ENCODE measurements at regions not wholly inside any gene's neighbourhood (a gene's known extent, or its start where the extent isn't known, plus 50 kb on each side); places are given as distances from the start of the nearest gene placed in this dataset.
A peak's percentile ranks its signal among the peaks of the same experiment; 100 is the strongest.

GRCh38 chr7:46738796-46739195 is 817.7 kb upstream of the IGFBP3 start:
- Histone ChIP-seq H3K36me3 (ENCODE audit: control insufficient read depth, insufficient read depth, low read length) (no peaks in the 10 kb centered on the region), H2BK15ac (ENCODE audit: low read depth, low read length) (no peak overlapping the region), H2AK9ac (replicated peaks; ENCODE audit: low read depth, low read length, poor library complexity) (no peak overlapping the region), H3K4me1 (ENCODE audit: control insufficient read depth, insufficient read depth, low read length) (peaks cover 7% of the 10 kb centered on the region; the same call in 1 of the 2 replicates), H3K14ac (replicated peaks; ENCODE audit: low read depth, low read length) (no peak overlapping the region), H4K8ac (ENCODE audit: low read depth in 2 of 2, low read length in 2 of 2) (no peak overlapping the region), H3K9me3 (ENCODE audit: control insufficient read depth, insufficient read depth, low read length) (no peaks in the 10 kb centered on the region), H3K9me1 (ENCODE audit: insufficient read depth, low read length) (peaks cover 3% of the 10 kb centered on the region; the same call in 1 of the 2 replicates), H2AK5ac (ENCODE audit: low read depth, low read length) (peak overlapping the region; percentile 42; the same call in 1 of the 2 replicates), H3K4ac (ENCODE audit: low read depth, low read length) (0 out of 2 replicates have a peak overlapping the region, but pooled peaks have one; percentile 60), H3K56ac (ENCODE audit: extremely low read depth, insufficient read depth, low read length) (no peak overlapping the region), H3K23ac (ENCODE audit: low read depth, low read length) (no peak overlapping the region), H4K91ac (ENCODE audit: insufficient read depth, low read depth, low read length) (no peak overlapping the region; the same call in 1 of the 2 replicates), H2BK120ac (ENCODE audit: low read depth, low read length) (0 out of 2 replicates have a peak overlapping the region, but pooled peaks have one; percentile 12), H4K20me1 (ENCODE audit: insufficient read depth, low read length) (no peaks in the 10 kb centered on the region), H3K27ac (ENCODE audit: insufficient read depth, low read length) (no peak overlapping the region), H3K4me2 (ENCODE audit: low read depth, low read length) (no peak overlapping the region), H3K27me3 (ENCODE audit: control insufficient read depth, insufficient read depth, low read length) (no peaks in the 10 kb centered on the region), H2AFZ (replicated peaks; ENCODE audit: low read length, poor library complexity) (no peak overlapping the region), H3K4me3 (ENCODE audit: insufficient read depth, low read depth, low read length) (no peak overlapping the region), H3K79me1 (ENCODE audit: low read depth in 1 of 2, low read length in 2 of 2) (no peaks in the 10 kb centered on the region), H2BK20ac (ENCODE audit: low read depth, low read length) (peak overlapping the region; percentile 72; the same call in 1 of the 2 replicates), H3K18ac (ENCODE audit: low read depth, low read length) (no peak overlapping the region; the same call in 1 of the 2 replicates), H2BK5ac (ENCODE audit: low read depth, low read length, poor library complexity, severe bottlenecking) (peak overlapping the region; percentile 20), H3K9ac (ENCODE audit: low read depth, low read length) (no peak overlapping the region), H4K5ac (ENCODE audit: low read depth, low read length) (no peak overlapping the region)
- peak; percentile 46 for DNase-seq
- in situ Hi-C loops (cut with MboI; ENCODE audit: low sequenced_read_pairs), result no loop called here
- dilution Hi-C loops (cut with HindIII; ENCODE audit: low sequenced_read_pairs, unreplicated experiment), result no loop called here
- WGBS, 2 experiments (ENCODE audit: extremely low coverage in 2 of 2, insufficient read length in 1 of 2), result no CpG with 5 or more reads among the region's 5 CpGs
- ChIA-PET CTCF (no interaction called here), POLR2A (ENCODE audit: unreplicated experiment) (no interaction called here)
- TF ChIP-seq FOS (IDR thresholded peaks at IDR 0.05; ENCODE audit: low read depth, low read length) (0 out of 2 replicates have a peak, but pooled peaks have one; percentile 44), RCOR1 (IDR thresholded peaks at IDR 0.05; ENCODE audit: insufficient replicate concordance, low read length) (no peak)
- BruUV-seq (replicated peaks), result no TSS peak
- ATAC-seq (ENCODE audit: low read depth), result no peak
- intact Hi-C loops (cut with micrococcal nuclease), result no loop called here

All from IMR-90 (cell line).